SK-N-SH (cell line): ENCODE measurements at regions not wholly inside any gene's neighbourhood (a gene's known extent, or its start where the extent isn't known, plus 50 kb on each side); places are given as distances from the start of the nearest gene placed in this dataset.

Experiments
- CTCF ChIA-PET: fragments of 300-600, 350-600 bp; formaldehyde crosslinking; extraction: SDS; loops from one replicate; lab custom pipeline; 2021; lab: Yijun Ruan, JAX
- POLR2A ChIA-PET: fragments of 350-600 bp; sonication (Branson Sonifier 250); formaldehyde crosslinking; extraction: SDS; loops from one replicate; lab custom pipeline; 2020; ENCODE audit warnings: antibody characterized with exemption, inconsistent platforms; lab: Yijun Ruan, JAX
- DNase-seq: peaks from one replicate; pipeline ENCODE4 v3.0.0; 2012
- H2AFZ ChIP-seq: fragments of 200-600 bp; sonication (generic); 2 replicates; pipeline ENCODE4 v1.8.1; 2016; ENCODE audit warnings: antibody characterized with exemption, mild to moderate bottlenecking, low read depth
- H3F3A ChIP-seq: fragments of 200-600 bp; sonication (generic); replicated peaks from 2 replicates; pipeline ENCODE3; 2016; ENCODE audit warnings: antibody characterized with exemption, mild to moderate bottlenecking; ENCODE audit not compliant: insufficient read depth
- H3K27ac ChIP-seq, 2 experiments: fragments of 200-500 bp in 1 of 2; fragments of 200-600 bp in 1 of 2; sonication (Bioruptor generic) in 1 of 2; sonication (generic), shearing (Covaris generic) in 1 of 2; 2 replicates each; pipeline versions ENCODE4 v1.5.1 to v1.6.1; 2014 to 2016; ENCODE audit warnings: low read depth in 2 of 2, inconsistent platforms in 1 of 2, low read length in 1 of 2, mild to moderate bottlenecking in 1 of 2, mixed read lengths in 1 of 2
- H3K27me3 ChIP-seq: fragments of 200-600 bp; sonication (generic), shearing (Covaris generic); 2 replicates; pipeline ENCODE4 v1.6.1; 2016; ENCODE audit warnings: mixed run types; ENCODE audit not compliant: insufficient read depth
- H3K36me3 ChIP-seq, 2 experiments: fragments of 200-500 bp in 1 of 2; fragments of 200-600 bp in 1 of 2; sonication (Bioruptor generic) in 1 of 2; sonication (generic) in 1 of 2; replicated peaks in 1 of 2; 2 replicates each; pipeline versions ENCODE3 to v1.5.1; 2014 to 2016; ENCODE audit warnings: low read length in 1 of 2, mild to moderate bottlenecking in 1 of 2; ENCODE audit not compliant: insufficient read depth in 2 of 2, control insufficient read depth in 1 of 2
- H3K4me1 ChIP-seq, 2 experiments: fragments of 200-500 bp in 1 of 2; fragments of 200-600 bp in 1 of 2; sonication (Bioruptor generic) in 1 of 2; sonication (generic), shearing (Covaris generic) in 1 of 2; 2 replicates each; pipeline versions ENCODE4 v1.5.1 to v1.6.1; 2014 to 2016; ENCODE audit warnings: low read depth in 1 of 2, low read length in 1 of 2, mixed run types in 1 of 2; ENCODE audit not compliant: insufficient read depth in 2 of 2, control insufficient read depth in 1 of 2
- H3K4me2 ChIP-seq: fragments of 200-600 bp; sonication (generic), shearing (Covaris generic); 2 replicates; pipeline ENCODE4 v1.6.1; 2017; ENCODE audit warnings: mixed run types
- H3K4me3 ChIP-seq, 2 experiments: fragments of 200-500 bp in 1 of 2; fragments of 200-600 bp in 1 of 2; sonication (Bioruptor generic) in 1 of 2; sonication (generic), shearing (Covaris generic) in 1 of 2; 2 replicates each; pipeline versions ENCODE4 v1.5.1 to v1.8.1; 2014 to 2016; ENCODE audit warnings: low read depth in 2 of 2, inconsistent platforms in 1 of 2, low read length in 1 of 2, mild to moderate bottlenecking in 1 of 2, mixed read lengths in 1 of 2, moderate library complexity in 1 of 2
- H3K79me2 ChIP-seq: fragments of 200-600 bp; sonication (generic); 2 replicates; pipeline ENCODE4 v1.8.1; 2017; ENCODE audit warnings: mild to moderate bottlenecking; ENCODE audit not compliant: insufficient read depth
- H3K9ac ChIP-seq: fragments of 200-600 bp; sonication (generic); 2 replicates; pipeline ENCODE4 v1.6.1; 2017; ENCODE audit warnings: mixed run types
- H3K9me2 ChIP-seq: fragments of 200-600 bp; sonication (generic); 2 replicates; pipeline ENCODE4 v1.6.1; 2017; ENCODE audit warnings: mixed run types
- H3K9me3 ChIP-seq: fragments of 200-600 bp; sonication (generic); 2 replicates; pipeline ENCODE4 v1.6.1; 2017; ENCODE audit warnings: mixed run types, mild to moderate bottlenecking, moderate library complexity
- H4K20me1 ChIP-seq: fragments of 200-600 bp; sonication (generic); 2 replicates; pipeline ENCODE4 v1.6.1; 2017; ENCODE audit warnings: mild to moderate bottlenecking, mixed run types; ENCODE audit not compliant: insufficient read depth
- CTCF ChIP-seq: fragments of 200-600 bp; sonication (generic); IDR thresholded peaks from 2 replicates; pipeline ENCODE4 v1.6.1; 2017; ENCODE audit warnings: antibody characterized with exemption, mild to moderate bottlenecking, moderate library complexity
- FOXM1 ChIP-seq: IDR thresholded peaks from 2 replicates; pipeline ENCODE4 v1.4.0; 2012; ENCODE audit warnings: low read depth, mild to moderate bottlenecking
- GATA2 ChIP-seq: sonication (generic); formaldehyde crosslinking; IDR thresholded peaks from 2 replicates; pipeline ENCODE4 v1.5.0; 2020; ENCODE audit warnings: mild to moderate bottlenecking, missing genetic modification reagents
- MAX ChIP-seq: IDR thresholded peaks from 2 replicates; pipeline ENCODE4 v1.4.0; 2012; ENCODE audit warnings: low read depth
- PBX3 ChIP-seq: IDR thresholded peaks from 2 replicates; pipeline ENCODE4; 2012
- RAD21 ChIP-seq: IDR thresholded peaks from 2 replicates; pipeline ENCODE4 v1.6.1; 2012; ENCODE audit warnings: mild to moderate bottlenecking, low read length
- REST ChIP-seq: IDR thresholded peaks from 2 replicates; pipeline ENCODE4 v1.6.1; 2012; ENCODE audit warnings: mild to moderate bottlenecking, low read depth, low read length, moderate library complexity
- TCF12 ChIP-seq: IDR thresholded peaks from 2 replicates; pipeline ENCODE4 v1.4.0; 2012
- TEAD4 ChIP-seq: IDR thresholded peaks from 2 replicates; pipeline ENCODE4 v1.4.0; 2012; ENCODE audit warnings: mild to moderate bottlenecking, borderline replicate concordance; ENCODE audit not compliant: insufficient read depth
- WGBS: methylation state at CpG from one replicate; pipeline ENCODE4 v1.1.6; 2017; ENCODE audit warnings: low lambda C conversion rate; 5-methylcytosine and 5-hydroxymethylcytosine counted together

GRCh38 chr21:38173276-38174035, 83.3 kb upstream of the KCNJ15 start (continued):
- TF ChIP-seq CTCF (no peak), PBX3 (no peak)

GRCh38 chr21:38175306-38175705, 81.5 kb upstream of the KCNJ15 start:
- CTCF ChIA-PET = interaction anchor here (1.8 kb wide), 1 partner anchor 15 kb away, joined by 5 read pairs; no protein-coding TSS in a partner anchor
- no peaks in the 10 kb centered on the region; a peak in 1 of 4 replicates for H3K4me1 ChIP-seq
- no peak overlapping the region; the same call in 1 of the 2 replicates for H2AFZ ChIP-seq

More at GRCh38 chr21:38175306-38175705, 81.5 kb upstream of the KCNJ15 start:
- no peaks in the 10 kb centered on the region for H3K27me3 ChIP-seq
- WGBS = 12% methylated on average over 1 of the region's 1 CpG
- DNase-seq = no peak
- H3K4me3 ChIP-seq = no peak overlapping the region
- TF ChIP-seq RAD21 = no peak
- no peak for TF ChIP-seq TCF12
- TF ChIP-seq TEAD4 = no peak
- TF ChIP-seq REST = no peak
- no peak for TF ChIP-seq FOXM1
- TF ChIP-seq CTCF = no peak
- no peak for TF ChIP-seq GATA2
- no peak for TF ChIP-seq MAX
- no peaks in the 10 kb centered on the region for H3K36me3 ChIP-seq
- H3K9ac ChIP-seq = no peak overlapping the region
- no peaks in the 10 kb centered on the region for H3K79me2 ChIP-seq
- POLR2A ChIA-PET = no interaction called here
- H4K20me1 ChIP-seq = no peaks in the 10 kb centered on the region
- no peak overlapping the region for H3K4me2 ChIP-seq
- no peaks in the 10 kb centered on the region for H3K9me3 ChIP-seq
- H3K9me2 ChIP-seq = no peaks in the 10 kb centered on the region
- no peak overlapping the region for H3K27ac ChIP-seq
- no peaks in the 10 kb centered on the region for H3F3A ChIP-seq
